Epidermal melanocyte (primary cell): ENCODE measurements at regions not wholly inside any gene's neighbourhood (a gene's known extent, or its start where the extent isn't known, plus 50 kb on each side); places are given as distances from the start of the nearest gene placed in this dataset.
"Not testable (repeated sequence)": the region's sequence is repeated elsewhere in the genome, so short reads cannot be mapped to it uniquely, and the experiment has no call there.

Experiments
- DNase-seq: peaks from one replicate; pipeline ENCODE4 v3.0.0; 2011; ENCODE audit warnings: low spot score; ENCODE audit not compliant: insufficient read length

DNA sequence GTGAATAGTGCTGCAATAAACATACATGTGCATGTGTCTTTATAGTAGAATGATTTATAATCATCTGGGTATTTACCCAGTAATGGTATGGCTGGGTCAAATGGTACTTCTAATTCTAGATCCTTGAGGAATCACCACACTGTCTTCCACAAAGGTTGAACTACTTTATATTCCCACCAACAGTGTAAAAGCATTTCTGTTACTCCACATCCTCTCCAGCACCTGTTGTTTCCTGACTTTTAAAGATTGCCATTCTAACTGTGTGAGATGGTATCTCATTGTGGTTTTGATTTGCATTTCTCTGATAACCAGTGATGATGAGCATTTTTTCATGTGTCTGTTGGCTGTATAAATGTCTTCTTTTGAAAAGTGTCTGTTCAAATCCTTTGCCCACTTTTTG lies 215.5 kb downstream of the LRIG3 start:
- not testable (repeated sequence) for DNase-seq

DNA sequence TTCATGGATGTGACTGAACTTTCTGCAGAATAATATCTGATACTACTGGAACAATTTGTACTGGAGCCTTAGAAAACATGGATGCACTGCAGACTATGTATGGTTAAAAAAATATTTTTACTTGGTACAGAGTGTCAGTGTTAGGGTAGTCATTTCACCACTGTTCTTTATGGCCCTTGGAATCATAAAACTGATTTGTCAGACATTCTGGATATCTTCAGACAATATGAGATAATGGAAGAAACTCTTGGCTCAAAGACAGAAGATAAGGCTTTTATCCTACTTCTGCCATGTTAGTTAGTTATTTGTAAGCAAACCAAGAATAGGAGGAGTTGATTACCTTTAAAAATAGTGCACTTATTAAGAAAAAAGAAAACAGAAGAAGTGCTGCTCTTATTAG lies 209.4 kb downstream of the LRIG3 start:
- no peak for DNase-seq

DNA sequence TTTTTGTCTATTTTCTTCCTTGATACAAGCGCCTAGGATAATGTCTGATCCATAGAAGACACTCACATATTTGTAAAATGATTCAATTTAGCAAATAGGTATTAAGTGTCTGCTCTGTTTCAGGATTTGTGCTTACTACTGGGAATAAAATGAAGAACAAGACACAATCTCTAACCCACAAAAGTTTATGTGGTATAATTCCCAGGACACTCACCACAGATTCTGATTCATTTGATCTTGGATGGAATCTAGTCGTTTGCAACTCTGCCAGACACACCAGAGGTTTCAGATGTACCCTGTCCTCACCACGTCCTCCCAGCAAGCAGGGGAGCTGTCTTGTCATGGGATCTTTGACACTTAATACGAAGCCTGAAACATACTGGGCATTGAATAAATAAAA lies 208.3 kb downstream of the LRIG3 start:
- no peak for DNase-seq

DNA sequence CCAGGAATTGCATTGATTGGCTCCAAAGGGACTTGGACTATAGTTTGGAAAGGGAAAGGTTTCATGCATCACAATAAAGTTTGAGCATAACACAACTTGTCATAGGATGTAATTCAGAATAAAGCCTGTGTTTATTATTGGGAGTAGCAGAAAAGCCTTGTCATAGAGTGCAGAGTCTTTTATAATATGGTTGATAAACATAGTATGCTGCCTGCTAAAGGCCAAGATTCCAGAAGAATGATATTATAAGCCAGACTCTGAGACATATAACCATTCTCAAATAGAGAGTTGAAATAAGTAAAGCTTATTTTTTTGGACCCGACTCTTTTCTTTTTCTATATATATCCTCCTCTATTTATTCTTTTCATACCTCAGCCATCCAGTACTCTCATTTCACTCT lies 207.3 kb downstream of the LRIG3 start:
- no peak for DNase-seq

DNA sequence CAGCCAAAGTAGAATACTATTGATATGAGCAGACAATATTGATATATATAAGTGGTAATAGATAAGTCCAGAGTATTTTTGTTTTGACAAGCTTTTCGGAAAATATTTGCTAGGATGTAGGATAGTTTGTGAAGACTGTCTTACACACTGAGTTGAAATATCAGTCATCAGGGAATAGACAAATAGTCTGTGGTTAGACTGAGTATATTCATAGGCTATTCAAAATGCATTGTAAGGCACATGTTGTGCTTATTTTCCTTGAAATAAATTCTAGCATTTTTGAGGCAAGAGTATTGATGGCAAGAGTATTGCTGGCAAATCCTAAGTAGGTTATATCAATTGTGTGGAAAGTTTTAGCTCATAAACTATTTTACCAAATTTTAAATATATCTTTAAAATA lies 201.1 kb downstream of the LRIG3 start:
- no peak for DNase-seq

DNA sequence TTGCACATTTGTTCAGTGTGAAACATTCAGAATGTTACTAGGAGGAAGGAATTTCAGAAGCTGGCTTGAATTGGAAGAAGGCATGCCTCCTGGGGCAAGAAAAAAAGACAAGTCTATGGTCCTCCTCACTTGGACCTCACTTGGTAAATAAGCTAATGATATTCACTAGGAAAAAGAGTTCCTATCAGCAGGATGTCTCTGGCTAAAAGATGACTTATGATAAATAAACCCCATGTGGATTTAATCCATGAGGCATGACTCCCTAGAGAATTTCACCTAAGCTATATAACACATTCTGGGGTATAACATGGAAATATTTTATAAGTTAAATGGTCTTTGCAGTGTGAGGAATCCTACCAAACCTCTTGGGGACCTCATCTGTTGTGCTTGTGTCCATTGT lies 199.9 kb downstream of the LRIG3 start:
- DNase-seq: no peak

DNA sequence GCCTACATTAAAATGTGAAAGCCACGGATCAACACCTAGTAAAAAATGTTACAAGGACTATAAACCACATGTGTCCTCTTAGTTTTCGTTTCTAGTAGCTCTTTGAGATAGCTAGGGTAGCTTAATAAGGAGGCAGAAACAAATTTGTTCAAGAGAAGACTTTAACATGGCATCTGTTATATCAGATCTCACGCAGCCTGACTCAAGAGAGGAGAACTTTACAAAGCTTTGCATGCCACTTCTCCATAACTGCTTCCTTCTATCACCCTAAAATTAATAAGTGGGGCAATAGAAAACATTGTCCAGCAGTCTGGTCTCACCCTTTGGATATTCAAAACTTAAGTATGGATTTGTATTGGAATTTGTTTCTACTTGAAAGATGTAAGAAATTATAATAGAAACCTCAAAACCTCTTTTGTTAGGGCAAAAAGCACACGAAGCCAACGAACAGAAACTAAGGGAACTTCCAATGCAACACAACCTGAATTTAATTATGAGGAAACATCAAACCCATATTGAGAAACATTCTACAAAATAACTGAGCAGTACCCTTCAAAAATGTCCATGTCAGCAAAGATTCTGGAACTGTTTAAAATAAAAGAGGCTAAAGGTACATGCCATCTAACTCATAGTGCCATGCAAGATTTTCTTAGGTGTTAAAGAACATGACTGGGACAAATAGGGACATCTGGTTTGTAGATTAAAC lies 194.8 kb downstream of the LRIG3 start:
- DNase-seq: no peak

DNA sequence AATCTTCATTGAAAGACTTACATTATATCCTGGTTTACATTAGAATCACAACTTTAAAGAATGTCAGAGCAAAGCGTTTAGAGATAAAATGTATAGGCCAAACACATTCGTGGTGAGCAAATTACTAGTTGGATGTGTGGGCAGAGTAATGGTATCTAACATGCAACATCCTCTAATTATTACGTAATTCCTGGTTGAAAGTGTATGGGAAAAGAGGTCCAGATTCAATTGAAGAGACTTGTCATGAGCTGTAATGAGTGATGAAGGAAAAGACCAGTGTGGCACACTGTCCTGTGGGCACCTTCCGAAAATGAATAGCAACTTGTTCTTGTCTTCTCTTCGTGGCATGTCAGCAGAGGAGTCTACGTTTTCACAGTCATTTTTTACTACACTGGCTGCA lies 192.8 kb downstream of the LRIG3 start:
- DNase-seq: no peak

DNA sequence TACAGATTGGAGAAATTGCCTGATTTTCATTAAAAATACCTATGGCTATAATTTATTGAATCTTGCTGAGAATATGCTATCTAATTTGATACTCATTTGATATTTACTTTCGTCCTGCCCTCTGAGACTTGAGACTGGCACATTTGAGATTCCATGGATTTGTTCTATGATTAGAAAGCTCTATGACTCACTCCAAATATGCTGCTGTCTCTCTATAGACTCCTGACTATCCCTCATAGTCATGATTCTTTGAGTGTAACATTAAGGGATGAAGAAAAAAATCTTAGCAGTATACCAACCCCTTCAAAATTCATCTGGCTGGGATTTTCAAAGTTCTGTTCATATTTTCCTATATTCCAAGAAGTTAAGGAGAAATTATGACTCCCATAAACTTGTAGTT lies 191.9 kb downstream of the LRIG3 start:
- DNase-seq: no peak

DNA sequence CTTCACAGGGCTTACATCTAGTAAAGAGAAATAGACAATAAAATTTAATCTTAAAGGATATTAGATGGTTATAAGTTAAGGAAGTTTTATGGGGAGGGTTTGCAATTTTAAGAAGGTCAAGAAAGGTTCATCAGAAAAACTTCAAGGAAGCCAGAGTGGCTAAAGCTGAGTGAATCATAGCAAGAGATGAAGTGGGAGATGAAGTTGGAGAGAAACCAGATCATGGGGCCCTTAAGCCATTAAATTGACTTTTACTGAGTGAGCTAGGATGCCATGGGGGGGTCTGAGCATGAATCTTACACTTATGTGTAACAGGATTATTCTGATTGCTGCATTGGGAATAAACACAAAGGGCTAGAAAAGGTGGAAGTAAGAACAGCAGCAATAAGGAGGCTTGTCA lies 189.2 kb downstream of the LRIG3 start:
- no peak for DNase-seq

DNA sequence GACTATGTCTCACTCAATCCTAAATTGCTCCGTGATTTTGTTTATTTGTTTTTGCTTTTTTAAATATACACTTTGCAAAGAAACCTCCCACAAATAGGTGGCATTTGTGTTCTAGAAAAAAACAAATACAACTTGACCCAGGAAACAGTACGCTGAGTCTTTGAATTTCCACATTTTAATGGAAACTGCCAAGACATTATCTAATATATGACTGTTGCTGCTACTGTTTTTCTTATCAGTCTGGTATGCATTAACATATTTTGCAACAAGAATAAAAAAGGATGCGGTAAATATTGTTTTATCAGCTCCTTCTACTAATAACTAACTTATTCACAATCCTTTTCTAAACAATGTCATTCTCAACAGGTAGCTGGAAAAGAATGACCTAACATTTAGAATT lies 187.4 kb downstream of the LRIG3 start:
- DNase-seq: no peak

DNA sequence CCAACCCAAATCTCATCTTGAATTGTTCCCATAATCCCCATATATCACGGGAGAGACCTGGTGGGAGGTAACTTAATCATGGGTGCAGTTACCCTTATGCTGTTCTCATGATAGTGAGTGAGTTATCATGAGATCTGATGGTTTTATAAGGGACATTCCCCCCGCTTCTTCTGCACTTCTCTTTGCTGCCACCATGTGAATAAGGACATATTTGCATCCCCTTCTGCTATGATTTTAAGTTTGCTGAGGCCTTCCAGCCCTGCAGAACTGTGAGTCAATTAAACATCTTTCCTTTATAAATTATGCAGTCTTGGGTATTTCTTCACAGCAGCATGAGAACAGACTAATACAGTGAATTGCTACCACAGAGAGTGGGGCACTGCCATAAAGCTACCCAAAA lies 179.1 kb downstream of the LRIG3 start:
- DNase-seq: no peak

DNA sequence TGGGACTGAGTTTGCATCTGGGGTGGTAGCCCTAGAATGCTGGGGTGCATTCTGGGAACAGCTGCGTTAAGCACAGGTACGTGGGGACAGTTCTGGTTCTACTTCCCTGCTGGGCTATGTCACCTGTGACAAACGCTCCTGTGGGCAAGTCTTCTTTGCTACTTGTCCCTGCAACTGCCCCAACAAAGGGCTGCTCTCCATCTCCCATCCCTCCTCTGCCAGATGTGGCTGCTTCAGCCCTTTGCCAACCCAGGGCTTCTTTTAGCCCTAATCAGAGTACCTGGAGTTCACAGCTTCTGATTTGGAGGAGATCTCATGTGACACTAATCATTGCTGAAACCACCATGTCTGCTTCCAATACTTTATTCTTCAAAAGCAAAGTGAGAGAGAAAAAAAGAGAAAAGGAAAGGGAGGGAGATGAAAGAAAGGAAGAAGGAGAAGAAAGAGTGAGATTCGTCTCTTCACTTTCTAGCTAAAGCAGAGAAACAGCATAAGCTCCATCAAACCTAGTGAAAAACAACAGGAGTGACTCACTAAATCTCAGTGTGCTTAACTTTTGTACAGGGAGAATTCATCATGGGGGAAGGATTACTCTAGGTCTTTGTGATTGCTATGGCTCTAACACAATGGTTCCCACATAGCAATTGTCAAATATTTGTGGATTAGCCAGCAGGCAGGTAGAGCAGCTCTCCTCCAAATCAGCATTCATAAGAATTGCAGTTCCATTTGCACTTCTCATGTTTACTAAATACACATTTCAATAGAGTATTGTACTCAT lies 174.8 kb downstream of the LRIG3 start:
- no peak for DNase-seq

DNA sequence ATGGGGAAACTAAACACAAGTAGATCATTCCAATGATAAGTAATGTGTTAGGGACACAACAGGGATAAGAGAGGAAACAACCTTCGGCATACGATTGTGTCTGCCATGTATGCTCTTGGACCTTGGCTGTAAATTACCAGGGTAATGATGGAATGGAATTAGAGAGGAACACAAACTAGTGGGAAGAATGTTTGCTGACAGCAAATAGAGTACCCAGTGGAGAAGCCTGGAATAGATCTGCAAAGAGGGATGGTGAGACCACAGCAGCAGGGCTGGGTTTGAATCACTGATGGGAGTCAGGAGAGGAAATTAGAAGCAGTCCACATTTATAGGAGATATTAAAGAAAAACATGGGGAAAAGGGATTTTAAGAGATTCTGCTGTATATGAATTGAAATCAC lies 172.8 kb downstream of the LRIG3 start:
- no peak for DNase-seq

DNA sequence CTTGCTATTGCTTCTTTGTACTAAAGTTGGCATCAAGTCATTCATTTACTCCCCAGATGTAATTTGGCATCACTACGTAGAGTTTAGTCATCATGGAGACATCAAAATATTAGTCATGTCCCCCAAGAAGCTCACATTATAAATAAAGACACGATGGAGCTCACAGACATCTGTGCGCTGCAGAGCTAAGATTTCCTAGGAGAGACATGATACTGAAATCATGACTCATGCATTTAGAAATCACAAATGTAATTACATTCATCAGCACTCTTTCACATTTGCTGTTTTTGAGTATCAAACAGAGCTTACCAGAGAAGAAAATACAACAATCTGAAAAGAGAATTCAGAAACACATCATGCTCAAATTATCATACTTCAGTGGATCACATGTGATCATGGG lies 169.8 kb downstream of the LRIG3 start:
- no peak for DNase-seq

DNA sequence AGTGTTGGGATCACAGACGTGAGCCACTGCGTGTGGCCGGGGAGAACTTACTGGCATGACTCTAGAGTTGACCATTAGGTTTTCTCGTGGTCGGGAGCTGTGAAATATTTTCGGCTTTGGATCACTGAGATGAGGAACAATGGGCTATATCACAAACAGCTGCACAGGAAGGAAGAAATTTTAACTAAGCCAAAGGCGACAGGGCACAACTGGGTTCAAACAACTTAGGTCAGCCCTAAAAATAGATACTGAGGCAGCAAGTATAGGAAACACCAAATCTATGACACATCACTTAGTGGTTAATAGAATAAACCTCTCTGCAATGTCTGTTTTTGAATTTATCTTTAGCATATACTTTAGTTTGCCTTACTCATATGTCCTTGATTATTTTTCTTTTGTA lies 162.9 kb downstream of the LRIG3 start:
- DNase-seq: no peak

DNA sequence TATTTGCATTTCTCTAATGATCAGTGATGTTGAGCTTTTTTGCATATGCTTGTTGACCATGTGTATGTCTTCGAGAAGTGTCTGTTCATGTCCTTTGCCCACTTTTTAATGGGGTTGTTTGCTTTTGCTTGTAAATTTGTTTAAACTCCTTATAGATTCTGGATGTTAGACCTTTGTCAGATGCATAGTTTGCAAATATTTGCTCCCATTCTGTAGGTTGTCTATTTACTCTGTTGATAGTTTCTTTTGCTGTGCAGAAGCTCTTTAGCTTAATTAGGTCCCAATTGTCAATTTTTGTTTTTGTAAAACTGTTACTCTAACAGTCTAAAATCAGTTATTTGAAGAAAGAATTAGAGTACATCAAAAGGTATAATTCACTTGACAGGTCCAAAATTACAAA lies 160.6 kb downstream of the LRIG3 start:
- DNase-seq: not testable (repeated sequence)

DNA sequence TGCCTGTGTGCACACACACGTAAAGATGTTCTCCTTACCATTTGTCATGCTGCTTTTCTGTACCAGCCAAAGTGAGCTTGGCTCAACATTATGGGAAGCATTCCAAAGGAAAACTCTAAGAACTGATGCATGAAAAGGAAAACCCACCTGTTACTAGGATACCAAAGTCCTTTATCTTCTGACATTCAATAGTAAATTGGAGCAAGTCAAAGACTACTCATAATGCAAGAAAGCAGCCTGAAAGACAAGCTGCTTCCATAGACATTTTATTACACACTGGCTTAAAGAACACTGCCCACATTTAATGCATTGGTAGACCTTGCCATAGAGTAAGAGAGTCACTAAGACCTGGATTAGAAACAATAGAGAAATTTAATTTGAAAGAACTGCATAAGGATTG lies 159.0 kb downstream of the LRIG3 start:
- DNase-seq: no peak

DNA sequence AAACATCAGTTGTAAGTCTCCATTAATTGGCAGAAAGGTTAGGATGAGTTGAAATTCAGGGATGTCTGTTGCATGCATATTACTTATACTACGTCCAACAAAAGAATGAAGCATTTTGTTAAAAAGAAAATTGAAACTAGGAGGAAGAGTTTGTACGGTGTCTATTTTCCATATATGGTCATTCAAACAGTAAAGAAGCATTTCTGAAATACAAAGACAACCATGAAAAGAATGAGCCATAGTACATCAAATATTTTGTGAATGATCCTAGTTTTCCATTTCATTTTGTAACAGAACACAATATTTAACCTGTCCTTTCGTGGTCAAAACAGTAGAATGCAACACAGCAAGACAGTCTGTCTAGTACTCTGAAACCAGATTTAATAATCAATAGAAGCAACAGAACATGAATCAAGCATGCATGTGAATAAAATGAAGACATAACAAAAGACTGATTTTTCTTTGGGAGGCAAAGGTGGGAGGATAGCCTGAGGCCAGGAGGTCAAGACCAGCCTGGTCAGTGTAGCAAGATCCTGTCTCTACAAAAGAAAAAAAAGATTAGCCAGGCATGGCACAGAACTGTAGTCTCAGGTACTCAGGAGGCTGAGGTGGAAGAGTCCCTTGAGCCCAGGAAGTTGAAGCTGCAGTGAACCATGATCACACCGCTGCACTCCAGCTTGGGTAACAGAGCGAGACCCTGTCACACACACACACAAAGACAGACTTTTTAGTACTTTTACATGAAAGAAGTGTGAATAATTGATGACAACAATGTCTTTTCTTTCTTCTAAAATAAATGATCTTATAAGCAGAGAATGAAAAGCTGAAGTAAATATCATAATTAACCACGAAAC lies 156.0 kb downstream of the LRIG3 start:
- no peak for DNase-seq

DNA sequence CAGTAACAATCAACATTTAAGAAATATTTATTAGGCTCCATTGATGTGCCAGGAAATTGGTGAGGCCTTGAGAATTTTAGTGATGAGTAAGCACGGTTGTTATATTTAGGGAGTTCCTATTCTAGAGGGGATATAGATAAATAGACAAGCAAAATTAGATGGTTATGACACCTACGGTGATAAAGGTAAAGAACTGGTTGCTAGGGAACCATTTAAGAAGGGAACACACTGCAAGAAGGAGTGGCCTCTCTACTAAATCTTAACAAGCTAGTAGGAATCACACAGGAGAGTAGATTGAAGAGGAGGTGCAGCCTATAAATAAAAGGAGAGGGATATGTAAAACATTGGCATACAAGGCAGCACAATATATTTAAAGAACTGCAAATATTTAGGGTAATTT lies 155.2 kb downstream of the LRIG3 start:
- DNase-seq: no peak

DNA sequence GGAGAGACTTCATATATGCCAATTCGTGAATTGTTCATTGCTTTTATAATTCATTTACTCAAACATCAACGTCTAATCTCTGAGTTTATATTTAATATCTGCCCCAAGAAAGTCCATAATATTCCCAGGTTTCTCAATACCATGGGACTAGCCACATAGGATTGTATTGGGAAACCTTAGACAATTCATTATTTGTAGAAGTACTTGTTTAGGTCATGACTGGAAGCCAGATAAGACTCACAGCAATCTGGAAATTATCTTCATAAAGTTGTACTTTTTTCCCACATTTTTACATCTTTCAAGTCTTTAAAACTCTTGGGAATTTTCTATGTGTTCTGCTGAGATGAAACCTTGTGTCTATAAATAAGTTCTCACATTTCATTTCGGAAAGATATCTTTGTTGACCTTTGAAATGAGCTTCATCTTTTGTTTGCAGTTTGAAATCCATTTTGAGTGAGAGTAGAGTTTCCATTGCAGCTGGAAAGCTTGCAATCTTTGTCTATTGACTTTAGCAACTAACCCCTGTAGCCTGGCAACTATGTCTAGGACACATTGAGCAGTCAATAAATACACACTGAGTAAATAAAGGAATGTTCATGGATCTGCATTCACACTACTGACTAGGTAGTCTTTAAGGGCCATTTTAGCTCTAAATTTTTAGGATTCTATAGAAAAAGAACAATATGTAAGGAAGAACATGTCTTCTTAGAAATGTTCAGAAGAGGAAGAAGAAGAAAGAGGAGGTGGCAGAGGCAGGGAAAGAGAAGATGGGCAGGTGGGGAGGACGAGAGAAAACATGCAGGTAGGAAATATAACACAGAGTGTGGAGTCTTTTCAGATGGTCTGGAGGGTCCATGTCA lies 154.4 kb downstream of the LRIG3 start:
- DNase-seq: no peak
